ENCODE measurements at regions not wholly inside any gene's neighbourhood (a gene's known extent, or its start where the extent isn't known, plus 50 kb on each side); places are given as distances from the start of the nearest gene placed in this dataset.

DNA sequence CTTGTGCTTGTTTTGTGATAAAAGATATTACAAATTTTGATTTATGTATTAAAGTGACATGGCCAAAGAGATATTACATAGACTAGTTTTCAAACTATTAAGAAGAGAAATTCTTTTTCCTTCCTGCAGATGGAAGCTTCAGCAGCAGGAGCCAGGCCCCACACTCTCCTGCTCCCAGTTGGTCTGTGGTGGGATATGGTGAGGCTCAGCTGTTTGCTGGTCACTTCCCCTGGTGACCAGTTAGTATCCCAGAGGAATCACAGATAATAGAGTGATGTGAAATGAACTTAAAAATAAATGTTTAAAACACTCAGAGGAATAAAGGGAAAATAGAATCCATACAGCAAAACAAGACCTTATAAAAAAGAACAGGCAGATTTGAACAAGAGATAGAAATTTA lies 154.7 kb downstream of the KTN1 start:
- DNase-seq (no peak), ATAC-seq (ENCODE audit: low FRiP score) (no peak)
- intact Hi-C loops (cut with DNase I), result no loop called here
- H3K9me3 ChIP-seq (ENCODE audit: control insufficient read depth, low read length), result no peaks in the 10 kb centered on the region
- no peaks in the 10 kb centered on the region for H3K27me3 ChIP-seq (ENCODE audit: control insufficient read depth in 1 of 2, insufficient read depth in 2 of 2, low read length in 1 of 2)
- no peak overlapping the region for H3K4me3 ChIP-seq (ENCODE audit: low read length in 2 of 2)
- no peaks in the 10 kb centered on the region for H3K36me3 ChIP-seq (ENCODE audit: control insufficient read depth in 1 of 2, insufficient read depth in 2 of 2, low read length in 1 of 2)
- no peak overlapping the region for H3K27ac ChIP-seq (ENCODE audit: low read depth in 1 of 2, low read length in 2 of 2)
- no peaks in the 10 kb centered on the region for H3K4me1 ChIP-seq (ENCODE audit: control insufficient read depth in 1 of 2, insufficient read depth in 2 of 2, low read length in 2 of 2)

- Histone ChIP-seq H3K9me3 (ENCODE audit: control insufficient read depth, low read length) (no peaks in the 10 kb centered on the region), H3K36me3 (ENCODE audit: control insufficient read depth in 1 of 2, insufficient read depth in 2 of 2, low read length in 1 of 2) (no peaks in the 10 kb centered on the region), H3K27me3 (ENCODE audit: control insufficient read depth in 1 of 2, insufficient read depth in 2 of 2, low read length in 1 of 2) (no peaks in the 10 kb centered on the region), H3K4me1 (ENCODE audit: control insufficient read depth in 1 of 2, insufficient read depth in 2 of 2, low read length in 2 of 2) (no peaks in the 10 kb centered on the region), H3K4me3 (ENCODE audit: low read length in 2 of 2) (no peak overlapping the region), H3K27ac (ENCODE audit: low read depth in 1 of 2, low read length in 2 of 2) (no peak overlapping the region)
- WGBS, 2 donors, result 24 to 26% methylated on average over 6 of the region's 6 CpGs
- intact Hi-C loops (cut with DNase I), result no loop called here
- DNase-seq (peak in 1 of 2 donors; percentile 52), ATAC-seq (ENCODE audit: low FRiP score) (peak; percentile 79)
Observed at GRCh38 chr14:55739967-55740648, 160.1 kb downstream of the KTN1 start.

- Histone ChIP-seq H3K36me3 (ENCODE audit: control insufficient read depth in 1 of 2, insufficient read depth in 2 of 2, low read length in 1 of 2) (no peaks in the 10 kb centered on the region), H3K4me1 (ENCODE audit: control insufficient read depth in 1 of 2, insufficient read depth in 2 of 2, low read length in 2 of 2) (no peaks in the 10 kb centered on the region), H3K27me3 (ENCODE audit: control insufficient read depth in 1 of 2, insufficient read depth in 2 of 2, low read length in 1 of 2) (no peaks in the 10 kb centered on the region), H3K27ac (ENCODE audit: low read depth in 1 of 2, low read length in 2 of 2) (no peak overlapping the region), H3K4me3 (ENCODE audit: low read length in 2 of 2) (no peak overlapping the region), H3K9me3 (ENCODE audit: control insufficient read depth, low read length) (no peaks in the 10 kb centered on the region)
- DNase-seq (no peak), ATAC-seq (ENCODE audit: low FRiP score) (peak; percentile 42)
- intact Hi-C loops (cut with DNase I), result no loop called here
- WGBS, 2 donors, result 45 to 63% methylated on average over 3 of the region's 3 CpGs
Observed at GRCh38 chr14:55740649-55740989, 160.6 kb downstream of the KTN1 start.

- H3K27me3 ChIP-seq (ENCODE audit: control insufficient read depth in 1 of 2, insufficient read depth in 2 of 2, low read length in 1 of 2), result no peaks in the 10 kb centered on the region
- no peaks in the 10 kb centered on the region for H3K36me3 ChIP-seq (ENCODE audit: control insufficient read depth in 1 of 2, insufficient read depth in 2 of 2, low read length in 1 of 2)
- no peaks in the 10 kb centered on the region for H3K4me1 ChIP-seq (ENCODE audit: control insufficient read depth in 1 of 2, insufficient read depth in 2 of 2, low read length in 2 of 2)
- no peaks in the 10 kb centered on the region for H3K9me3 ChIP-seq (ENCODE audit: control insufficient read depth, low read length)
- ATAC-seq (ENCODE audit: low FRiP score), result no peak
- intact Hi-C loops (cut with DNase I), result no loop called here
- WGBS, 2 donors, result 96 to 98% methylated on average over 5 of the region's 5 CpGs
- H3K4me3 ChIP-seq (ENCODE audit: low read length in 2 of 2), result no peak overlapping the region
- DNase-seq, result no peak
- H3K27ac ChIP-seq (ENCODE audit: low read depth in 1 of 2, low read length in 2 of 2), result no peak overlapping the region
Observed at GRCh38 chr14:55741240-55741639, 161.2 kb downstream of the KTN1 start.

- DNase-seq, result no peak
- no peaks in the 10 kb centered on the region for H3K27me3 ChIP-seq (ENCODE audit: control insufficient read depth in 1 of 2, insufficient read depth in 2 of 2, low read length in 1 of 2)
- H3K9me3 ChIP-seq (ENCODE audit: control insufficient read depth, low read length), result no peaks in the 10 kb centered on the region
- intact Hi-C loops (cut with DNase I), result no loop called here
- no peak overlapping the region for H3K4me3 ChIP-seq (ENCODE audit: low read length in 2 of 2)
- H3K27ac ChIP-seq (ENCODE audit: low read depth in 1 of 2, low read length in 2 of 2), result no peak overlapping the region
- no peaks in the 10 kb centered on the region for H3K4me1 ChIP-seq (ENCODE audit: control insufficient read depth in 1 of 2, insufficient read depth in 2 of 2, low read length in 2 of 2)
- ATAC-seq (ENCODE audit: low FRiP score), result no peak
- 93 to 96% methylated on average over 6 of the region's 6 CpGs for WGBS, 2 donors
- no peaks in the 10 kb centered on the region for H3K36me3 ChIP-seq (ENCODE audit: control insufficient read depth in 1 of 2, insufficient read depth in 2 of 2, low read length in 1 of 2)
Observed at GRCh38 chr14:55743551-55743950, 163.5 kb downstream of the KTN1 start.

DNA sequence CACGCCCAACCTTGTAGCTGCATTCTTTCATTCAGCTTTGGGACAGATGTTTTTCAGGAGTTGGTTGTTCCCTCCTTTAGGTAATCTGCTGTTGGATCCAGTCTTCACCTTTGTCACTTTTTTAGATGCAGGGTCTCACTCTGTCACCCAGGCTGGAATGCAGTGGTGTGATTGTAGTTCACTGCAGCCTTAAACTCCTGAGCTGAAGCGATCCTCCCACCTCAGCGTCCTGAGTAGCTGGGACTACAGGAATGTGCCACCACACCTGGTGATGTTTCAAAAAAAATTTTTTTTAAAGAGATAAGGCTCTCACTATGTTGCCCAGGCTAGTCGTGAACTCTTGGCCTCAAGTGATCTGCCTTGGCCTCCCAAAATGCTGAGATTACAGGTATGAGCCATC lies 164.3 kb downstream of the KTN1 start:
- no peak overlapping the region for H3K4me3 ChIP-seq (ENCODE audit: low read length in 2 of 2)
- 95 to 97% methylated on average over 4 of the region's 4 CpGs for WGBS, 2 donors

GRCh38 chr14:55745906-55746305 lies 165.9 kb downstream of the KTN1 start:
- Histone ChIP-seq H3K36me3 (ENCODE audit: control insufficient read depth in 1 of 2, insufficient read depth in 2 of 2, low read length in 1 of 2) (no peaks in the 10 kb centered on the region), H3K9me3 (ENCODE audit: control insufficient read depth, low read length) (no peaks in the 10 kb centered on the region), H3K27me3 (ENCODE audit: control insufficient read depth in 1 of 2, insufficient read depth in 2 of 2, low read length in 1 of 2) (no peaks in the 10 kb centered on the region), H3K4me1 (ENCODE audit: control insufficient read depth in 1 of 2, insufficient read depth in 2 of 2, low read length in 2 of 2) (no peaks in the 10 kb centered on the region), H3K4me3 (ENCODE audit: low read length in 2 of 2) (no peak overlapping the region), H3K27ac (ENCODE audit: low read depth in 1 of 2, low read length in 2 of 2) (no peak overlapping the region)
- no peak for DNase-seq
- 91 to 94% methylated on average over 7 of the region's 7 CpGs for WGBS, 2 donors
- intact Hi-C loops (cut with DNase I), result no loop called here
- no peak for ATAC-seq (ENCODE audit: low FRiP score)

More for the DNA sequence above, 164.3 kb downstream of the KTN1 start:
- no peaks in the 10 kb centered on the region for H3K9me3 ChIP-seq (ENCODE audit: control insufficient read depth, low read length)
- DNase-seq, result no peak
- no peak overlapping the region for H3K27ac ChIP-seq (ENCODE audit: low read depth in 1 of 2, low read length in 2 of 2)
- no peaks in the 10 kb centered on the region for H3K27me3 ChIP-seq (ENCODE audit: control insufficient read depth in 1 of 2, insufficient read depth in 2 of 2, low read length in 1 of 2)
- intact Hi-C loops (cut with DNase I), result no loop called here
- ATAC-seq (ENCODE audit: low FRiP score), result no peak
- H3K4me1 ChIP-seq (ENCODE audit: control insufficient read depth in 1 of 2, insufficient read depth in 2 of 2, low read length in 2 of 2), result no peaks in the 10 kb centered on the region
- H3K36me3 ChIP-seq (ENCODE audit: control insufficient read depth in 1 of 2, insufficient read depth in 2 of 2, low read length in 1 of 2), result no peaks in the 10 kb centered on the region

DNA sequence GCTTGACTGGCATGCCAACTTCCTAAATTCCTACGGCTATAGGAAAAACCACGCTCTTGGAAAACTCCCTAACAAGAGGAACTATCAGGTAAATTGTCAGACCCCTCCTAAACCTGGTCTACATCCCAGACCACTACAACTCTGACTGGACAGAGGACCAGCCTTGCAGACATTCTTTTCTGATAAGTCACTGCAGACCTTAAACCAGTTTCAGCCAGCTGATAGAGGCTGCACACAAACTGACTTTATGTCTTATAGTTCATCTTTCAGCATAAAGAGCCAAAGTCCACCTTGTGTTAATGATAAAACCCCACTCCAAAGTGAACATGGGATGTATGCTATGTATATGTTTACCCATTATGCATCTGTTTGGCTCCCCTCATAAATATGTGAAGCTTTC lies 166.6 kb downstream of the KTN1 start:
- DNase-seq (no peak), ATAC-seq (ENCODE audit: low FRiP score) (no peak)
- Histone ChIP-seq H3K36me3 (ENCODE audit: control insufficient read depth in 1 of 2, insufficient read depth in 2 of 2, low read length in 1 of 2) (no peaks in the 10 kb centered on the region), H3K27ac (ENCODE audit: low read depth in 1 of 2, low read length in 2 of 2) (no peak overlapping the region), H3K4me3 (ENCODE audit: low read length in 2 of 2) (no peak overlapping the region), H3K27me3 (ENCODE audit: control insufficient read depth in 1 of 2, insufficient read depth in 2 of 2, low read length in 1 of 2) (no peaks in the 10 kb centered on the region), H3K9me3 (ENCODE audit: control insufficient read depth, low read length) (no peaks in the 10 kb centered on the region), H3K4me1 (ENCODE audit: control insufficient read depth in 1 of 2, insufficient read depth in 2 of 2, low read length in 2 of 2) (no peaks in the 10 kb centered on the region)
- intact Hi-C loops (cut with DNase I), result no loop called here
- WGBS, 2 donors, result 94 to 95% methylated on average over 2 of the region's 2 CpGs

DNA sequence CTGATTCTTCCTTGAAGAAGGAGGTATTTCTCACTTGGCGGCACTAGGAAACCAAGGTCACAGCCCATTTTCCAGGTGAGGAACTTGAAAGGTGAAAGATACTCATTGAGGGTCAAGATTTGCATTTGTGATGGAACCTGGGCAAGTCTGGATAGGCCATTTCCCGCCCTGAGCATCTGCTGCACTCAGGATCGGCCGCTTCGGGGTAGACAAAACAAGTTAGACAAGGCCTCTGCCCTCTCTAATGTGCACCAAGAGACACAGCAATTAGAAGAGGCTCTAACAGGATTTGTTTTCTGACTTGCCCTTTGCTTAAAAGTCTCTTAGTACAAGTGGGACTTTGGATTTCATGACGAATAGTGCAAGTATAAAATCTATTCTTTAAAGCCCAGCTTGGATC lies 167.2 kb downstream of the KTN1 start:
- H3K36me3 ChIP-seq (ENCODE audit: control insufficient read depth in 1 of 2, insufficient read depth in 2 of 2, low read length in 1 of 2), result no peaks in the 10 kb centered on the region
- H3K4me1 ChIP-seq (ENCODE audit: control insufficient read depth in 1 of 2, insufficient read depth in 2 of 2, low read length in 2 of 2), result no peaks in the 10 kb centered on the region
- no peak overlapping the region for H3K27ac ChIP-seq (ENCODE audit: low read depth in 1 of 2, low read length in 2 of 2)
- 96% methylated on average over 6 of the region's 6 CpGs for WGBS, 2 donors
- ATAC-seq (ENCODE audit: low FRiP score) (no peak), DNase-seq (no peak)
- H3K27me3 ChIP-seq (ENCODE audit: control insufficient read depth in 1 of 2, insufficient read depth in 2 of 2, low read length in 1 of 2), result no peaks in the 10 kb centered on the region
- intact Hi-C loops (cut with DNase I), result no loop called here
- no peaks in the 10 kb centered on the region for H3K9me3 ChIP-seq (ENCODE audit: control insufficient read depth, low read length)
- no peak overlapping the region for H3K4me3 ChIP-seq (ENCODE audit: low read length in 2 of 2)
